ENCODE measurements at regions not wholly inside any gene's neighbourhood (a gene's known extent, or its start where the extent isn't known, plus 50 kb on each side); places are given as distances from the start of the nearest gene placed in this dataset.

DNA sequence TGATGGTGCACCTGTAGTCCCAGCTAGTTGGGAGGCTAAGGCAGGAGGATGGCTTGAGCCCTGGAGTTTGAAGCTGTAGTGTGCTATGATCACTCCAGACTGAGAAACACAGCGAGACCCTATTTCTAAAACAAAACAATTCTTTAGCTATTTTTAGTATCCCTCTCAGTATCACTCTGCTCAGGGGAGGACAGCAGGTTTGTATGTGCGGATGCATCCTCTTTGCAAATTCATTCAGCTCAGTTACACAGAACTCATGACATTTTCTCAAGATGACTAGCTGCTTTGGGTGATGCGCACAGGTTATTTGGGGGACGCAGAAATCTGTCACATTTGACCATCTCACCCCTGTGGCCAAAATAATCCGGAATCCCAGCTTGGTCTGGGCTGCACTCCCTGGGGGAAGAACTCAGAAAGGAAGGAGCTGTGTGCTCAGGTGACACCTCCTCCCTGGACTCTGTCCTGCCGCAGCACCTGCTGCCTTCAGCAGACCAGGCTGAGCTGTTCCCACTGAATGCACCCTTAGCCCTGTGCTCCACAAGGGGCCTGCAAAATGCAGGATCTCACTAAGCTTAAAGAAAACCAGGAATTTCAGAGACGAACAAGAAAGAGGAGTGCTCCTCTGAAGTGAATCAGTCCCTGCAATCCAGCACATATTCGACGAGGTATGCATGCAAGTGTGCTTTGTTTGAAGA lies 89.5 kb upstream of the PGBD5 start:
- no peak overlapping the region for H3K27ac ChIP-seq (ENCODE audit: low read length)
- no peak; the same call in 1 of the 2 replicates for ATAC-seq
- intact Hi-C loops (cut with micrococcal nuclease) = no loop called here
- no peaks in the 10 kb centered on the region for H3K9me3 ChIP-seq (ENCODE audit: low read length)
- no peak overlapping the region for H3K4me3 ChIP-seq (ENCODE audit: low read length)
- no peak overlapping the region for H3K9ac ChIP-seq (ENCODE audit: low read length)
- no peak overlapping the region for H3K4me2 ChIP-seq (ENCODE audit: low read length)
- POLR2A ChIA-PET (ENCODE audit: unreplicated experiment) = no interaction called here
- TF ChIP-seq, protein P1, sequence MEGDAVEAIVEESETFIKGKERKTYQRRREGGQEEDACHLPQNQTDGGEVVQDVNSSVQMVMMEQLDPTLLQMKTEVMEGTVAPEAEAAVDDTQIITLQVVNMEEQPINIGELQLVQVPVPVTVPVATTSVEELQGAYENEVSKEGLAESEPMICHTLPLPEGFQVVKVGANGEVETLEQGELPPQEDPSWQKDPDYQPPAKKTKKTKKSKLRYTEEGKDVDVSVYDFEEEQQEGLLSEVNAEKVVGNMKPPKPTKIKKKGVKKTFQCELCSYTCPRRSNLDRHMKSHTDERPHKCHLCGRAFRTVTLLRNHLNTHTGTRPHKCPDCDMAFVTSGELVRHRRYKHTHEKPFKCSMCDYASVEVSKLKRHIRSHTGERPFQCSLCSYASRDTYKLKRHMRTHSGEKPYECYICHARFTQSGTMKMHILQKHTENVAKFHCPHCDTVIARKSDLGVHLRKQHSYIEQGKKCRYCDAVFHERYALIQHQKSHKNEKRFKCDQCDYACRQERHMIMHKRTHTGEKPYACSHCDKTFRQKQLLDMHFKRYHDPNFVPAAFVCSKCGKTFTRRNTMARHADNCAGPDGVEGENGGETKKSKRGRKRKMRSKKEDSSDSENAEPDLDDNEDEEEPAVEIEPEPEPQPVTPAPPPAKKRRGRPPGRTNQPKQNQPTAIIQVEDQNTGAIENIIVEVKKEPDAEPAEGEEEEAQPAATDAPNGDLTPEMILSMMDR (conservative IDR thresholded peaks at IDR 0.05; ENCODE audit: low read depth, low read length) = no peak
- TF ChIP-seq EZH2 (IDR thresholded peaks at IDR 0.05; ENCODE audit: low read length, unreplicated experiment) (no peak), EZH2phosphoT487 (IDR thresholded peaks at IDR 0.05; ENCODE audit: borderline replicate concordance, low read length) (no peak)
- CTCF ChIA-PET = no interaction called here
- no peaks in the 10 kb centered on the region for H3K36me3 ChIP-seq (ENCODE audit: low read depth, low read length)
- no peaks in the 10 kb centered on the region for H3K79me2 ChIP-seq (ENCODE audit: low read length)
- H4K20me1 ChIP-seq (ENCODE audit: low read length) = no peaks in the 10 kb centered on the region
- H3F3A ChIP-seq (ENCODE audit: low read length, unreplicated experiment) = no peaks in the 10 kb centered on the region
- H3K27me3 ChIP-seq (ENCODE audit: low read length) = peaks cover 85% of the 10 kb centered on the region
- H3K9me2 ChIP-seq (replicated peaks; ENCODE audit: low read length) = no peaks in the 10 kb centered on the region
- DNase-seq = no peak
- H2AFZ ChIP-seq (ENCODE audit: low read length) = no peak overlapping the region
- no peaks in the 10 kb centered on the region for H3K4me1 ChIP-seq (ENCODE audit: insufficient read depth, low read length)
- BruUV-seq (replicated peaks) = no TSS peak

DNA sequence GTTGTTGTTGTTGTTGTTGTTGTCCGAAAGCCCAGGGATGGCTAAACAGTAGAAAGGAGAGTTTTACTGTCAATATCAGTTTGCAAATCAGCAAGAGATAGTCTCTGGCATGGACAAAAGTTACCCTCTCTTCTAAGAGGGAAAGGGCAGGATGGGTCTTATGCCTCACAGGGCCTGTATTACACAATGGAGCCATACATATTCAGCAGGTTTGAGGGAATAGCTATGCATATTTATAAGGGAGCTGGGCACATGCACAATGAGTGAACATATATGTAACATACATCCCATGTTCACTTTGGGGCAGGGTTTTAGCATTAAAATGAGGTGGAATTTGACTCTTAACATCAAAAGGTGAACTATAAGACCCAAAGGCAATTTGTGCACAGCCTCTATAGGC lies 84.4 kb upstream of the PGBD5 start:
- Histone ChIP-seq H3F3A (ENCODE audit: low read length, unreplicated experiment) (no peaks in the 10 kb centered on the region), H3K4me3 (ENCODE audit: low read length) (no peak overlapping the region), H2AFZ (ENCODE audit: low read length) (no peak overlapping the region), H3K27ac (ENCODE audit: low read length) (no peak overlapping the region), H3K79me2 (ENCODE audit: low read length) (no peaks in the 10 kb centered on the region), H3K9me2 (replicated peaks; ENCODE audit: low read length) (no peaks in the 10 kb centered on the region), H3K9ac (ENCODE audit: low read length) (no peak overlapping the region), H3K4me1 (ENCODE audit: insufficient read depth, low read length) (no peaks in the 10 kb centered on the region), H3K36me3 (ENCODE audit: low read depth, low read length) (no peaks in the 10 kb centered on the region), H3K9me3 (ENCODE audit: low read length) (peaks cover 3% of the 10 kb centered on the region; the same call in 1 of the 2 replicates), H3K4me2 (ENCODE audit: low read length) (no peak overlapping the region), H4K20me1 (ENCODE audit: low read length) (no peaks in the 10 kb centered on the region), H3K27me3 (ENCODE audit: low read length) (peaks cover 60% of the 10 kb centered on the region)
- no peak for TF ChIP-seq EZH2phosphoT487 (IDR thresholded peaks at IDR 0.05; ENCODE audit: borderline replicate concordance, low read length)
- TF ChIP-seq EZH2 (IDR thresholded peaks at IDR 0.05; ENCODE audit: low read length, unreplicated experiment) = no peak
- TF ChIP-seq, protein P1 (conservative IDR thresholded peaks at IDR 0.05; ENCODE audit: low read depth, low read length) = no peak
- ChIA-PET POLR2A (ENCODE audit: unreplicated experiment) (no interaction called here), CTCF (no interaction called here)
- no TSS peak for BruUV-seq (replicated peaks)
- intact Hi-C loops (cut with micrococcal nuclease) = no loop called here
- ATAC-seq (no peak), DNase-seq (no peak)

DNA sequence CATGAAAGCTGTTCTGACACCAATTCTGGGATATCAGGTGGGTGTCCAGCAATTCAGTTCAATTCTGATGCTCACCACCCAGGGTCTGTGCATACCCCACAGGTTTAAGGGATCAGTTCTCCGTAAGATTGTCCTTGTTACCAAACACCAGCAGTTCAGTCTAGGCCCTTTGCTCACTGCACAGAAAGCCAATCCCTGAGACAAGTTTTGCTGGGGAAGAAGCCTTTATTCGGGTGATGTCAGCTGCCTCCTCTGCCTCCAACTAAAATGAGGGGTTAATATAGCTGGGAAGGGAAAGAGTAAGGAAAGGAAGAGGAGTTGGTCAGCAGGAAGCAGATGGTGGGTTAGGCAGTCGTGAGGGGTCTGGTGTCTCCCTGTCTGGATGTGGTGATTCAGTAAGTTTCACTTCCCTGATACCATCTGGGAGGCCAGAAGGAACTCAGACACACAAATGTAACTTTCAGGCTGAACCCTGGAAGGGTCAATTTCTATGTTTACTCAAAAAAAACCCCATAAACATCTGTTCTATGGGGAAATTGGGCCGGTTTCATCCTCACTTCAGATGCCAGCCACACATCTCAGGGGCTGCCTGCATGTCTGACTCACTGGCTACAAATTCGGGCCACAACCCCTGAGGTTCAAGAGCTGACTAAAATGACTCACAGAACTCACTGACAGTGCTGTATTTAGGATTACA lies 83.3 kb upstream of the PGBD5 start:
- CTCF ChIA-PET = no interaction called here

More for the DNA sequence above, 83.3 kb upstream of the PGBD5 start:
- H3K79me2 ChIP-seq (ENCODE audit: low read length) = no peaks in the 10 kb centered on the region
- H3K9ac ChIP-seq (ENCODE audit: low read length) = no peak overlapping the region
- H2AFZ ChIP-seq (ENCODE audit: low read length) = no peak overlapping the region
- POLR2A ChIA-PET (ENCODE audit: unreplicated experiment) = no interaction called here
- DNase-seq (no peak), ATAC-seq (no peak)
- BruUV-seq (replicated peaks) = no TSS peak
- H3K4me1 ChIP-seq (ENCODE audit: insufficient read depth, low read length) = no peaks in the 10 kb centered on the region
- intact Hi-C loops (cut with micrococcal nuclease) = no loop called here
- H4K20me1 ChIP-seq (ENCODE audit: low read length) = no peaks in the 10 kb centered on the region
- H3K36me3 ChIP-seq (ENCODE audit: low read depth, low read length) = no peaks in the 10 kb centered on the region
- H3K27ac ChIP-seq (ENCODE audit: low read length) = no peak overlapping the region
- no peaks in the 10 kb centered on the region for H3F3A ChIP-seq (ENCODE audit: low read length, unreplicated experiment)
- TF ChIP-seq, protein P1 (conservative IDR thresholded peaks at IDR 0.05; ENCODE audit: low read depth, low read length) = no peak
- no peak for TF ChIP-seq EZH2phosphoT487 (IDR thresholded peaks at IDR 0.05; ENCODE audit: borderline replicate concordance, low read length)
- no peak overlapping the region for H3K4me3 ChIP-seq (ENCODE audit: low read length)
- no peak overlapping the region for H3K4me2 ChIP-seq (ENCODE audit: low read length)
- H3K27me3 ChIP-seq (ENCODE audit: low read length) = peaks cover 60% of the 10 kb centered on the region
- H3K9me2 ChIP-seq (replicated peaks; ENCODE audit: low read length) = no peaks in the 10 kb centered on the region
- H3K9me3 ChIP-seq (ENCODE audit: low read length) = peaks cover 3% of the 10 kb centered on the region; the same call in 1 of the 2 replicates

Data from PC-3 (cell line).